ENCODE measurements at regions not wholly inside any gene's neighbourhood (a gene's known extent, or its start where the extent isn't known, plus 50 kb on each side); places are given as distances from the start of the nearest gene placed in this dataset.

- TF ChIP-seq POLR2A (IDR thresholded peaks at IDR 0.05) (no peak), CTCF (IDR thresholded peaks at IDR 0.05) (no peak)
Observed at GRCh38 chr22:22076361-22076760, 93.8 kb upstream of the TOP3B start.

Data from lower leg skin (tissue), 3 donors.